RPMI7951 (cell line): ENCODE measurements at regions not wholly inside any gene's neighbourhood (a gene's known extent, or its start where the extent isn't known, plus 50 kb on each side); places are given as distances from the start of the nearest gene placed in this dataset.
A peak's percentile ranks its signal among the peaks of the same experiment; 100 is the strongest.
"Not testable (repeated sequence)": the region's sequence is repeated elsewhere in the genome, so short reads cannot be mapped to it uniquely, and the experiment has no call there.

ENCODE experiments used
- DNase-seq: peaks from one replicate; pipeline ENCODE4 v3.0.0-alpha.2; 2012; ENCODE audit warnings: low read depth

GRCh38 chr3:30297112-30297511, 309.3 kb upstream of the TGFBR2 start:
- DNase-seq = no peak

- no peak for DNase-seq
Measured at GRCh38 chr3:30299674-30300385, 306.6 kb upstream of the TGFBR2 start.

- no peak for DNase-seq
Measured at GRCh38 chr3:30300809-30301208, 305.6 kb upstream of the TGFBR2 start.

- no peak for DNase-seq
Measured at GRCh38 chr3:30302027-30302426, 304.4 kb upstream of the TGFBR2 start.

GRCh38 chr3:30303770-30304169, 302.6 kb upstream of the TGFBR2 start:
- no peak for DNase-seq

GRCh38 chr3:30305021-30305420, 301.4 kb upstream of the TGFBR2 start:
- peak; percentile 83 for DNase-seq

- no peak for DNase-seq
Measured at GRCh38 chr3:30306896-30307295, 299.5 kb upstream of the TGFBR2 start.

- no peak for DNase-seq
Measured at GRCh38 chr3:30307372-30307950, 298.9 kb upstream of the TGFBR2 start.

- no peak for DNase-seq
Measured at GRCh38 chr3:30308131-30308530, 298.3 kb upstream of the TGFBR2 start.

GRCh38 chr3:30309961-30310954, 296.1 kb upstream of the TGFBR2 start:
- DNase-seq = no peak

GRCh38 chr3:30311781-30312180, 294.6 kb upstream of the TGFBR2 start:
- no peak for DNase-seq

GRCh38 chr3:30313840-30314239, 292.6 kb upstream of the TGFBR2 start:
- no peak for DNase-seq

- DNase-seq = no peak
Measured at GRCh38 chr3:30314757-30315325, 291.6 kb upstream of the TGFBR2 start.

- DNase-seq = peak; percentile 35
Measured at GRCh38 chr3:30315447-30315846, 291.0 kb upstream of the TGFBR2 start.

- DNase-seq = no peak
Measured at GRCh38 chr3:30317561-30317960, 288.8 kb upstream of the TGFBR2 start.

- DNase-seq = no peak
Measured at GRCh38 chr3:30318110-30318509, 288.3 kb upstream of the TGFBR2 start.

GRCh38 chr3:30319713-30320112, 286.7 kb upstream of the TGFBR2 start:
- DNase-seq = peak; percentile 90

- DNase-seq = no peak
Measured at GRCh38 chr3:30320392-30320791, 286.0 kb upstream of the TGFBR2 start.

- DNase-seq = no peak
Measured at GRCh38 chr3:30321065-30321464, 285.3 kb upstream of the TGFBR2 start.

- DNase-seq = not testable (repeated sequence)
Measured at GRCh38 chr3:30323649-30324048, 282.8 kb upstream of the TGFBR2 start.

- DNase-seq = no peak
Measured at GRCh38 chr3:30324587-30324986, 281.8 kb upstream of the TGFBR2 start.

GRCh38 chr3:30327976-30328375, 278.4 kb upstream of the TGFBR2 start:
- not testable (repeated sequence) for DNase-seq
